ENCODE measurements at regions not wholly inside any gene's neighbourhood (a gene's known extent, or its start where the extent isn't known, plus 50 kb on each side); places are given as distances from the start of the nearest gene placed in this dataset.

- Mint-ChIP-seq H3K27ac (no peak overlapping the region), H3K4me1 (ENCODE audit: low read depth) (no peaks in the 10 kb centered on the region)
Measured at GRCh38 chr15:36291501-36291900, 287.9 kb upstream of the CDIN1 start.

GRCh38 chr15:36294359-36294758 lies 285.1 kb upstream of the CDIN1 start:
- H3K9me3 Mint-ChIP-seq, result no peaks in the 10 kb centered on the region
- no peak for ATAC-seq (replicated peaks in 1 of 2)
- H3K4me3 Mint-ChIP-seq, result no peak overlapping the region
- no peak for DNase-seq
- H3K4me1 Mint-ChIP-seq (ENCODE audit: low read depth), result no peaks in the 10 kb centered on the region
- H3K27ac Mint-ChIP-seq, result no peak overlapping the region
- no peaks in the 10 kb centered on the region for H3K36me3 Mint-ChIP-seq (ENCODE audit: insufficient read depth in 2 of 2)
- H3K27me3 Mint-ChIP-seq (ENCODE audit: low read depth), result no peaks in the 10 kb centered on the region

More at GRCh38 chr15:36291501-36291900, 287.9 kb upstream of the CDIN1 start:
- ATAC-seq (replicated peaks in 1 of 2) (no peak), DNase-seq (no peak)
- Mint-ChIP-seq H3K27me3 (ENCODE audit: low read depth) (no peaks in the 10 kb centered on the region), H3K9me3 (peaks cover 0 to 7% of the 10 kb centered on the region in 2 donors), H3K4me3 (no peak overlapping the region), H3K36me3 (ENCODE audit: insufficient read depth in 2 of 2) (no peaks in the 10 kb centered on the region)

GRCh38 chr15:36301947-36302346 lies 277.5 kb upstream of the CDIN1 start:
- H3K4me1 Mint-ChIP-seq (ENCODE audit: low read depth), result no peaks in the 10 kb centered on the region
- no peak for ATAC-seq (replicated peaks in 1 of 2)
- H3K9me3 Mint-ChIP-seq, result peaks cover 0 to 1% of the 10 kb centered on the region in 2 donors
- H3K27ac Mint-ChIP-seq, result no peak overlapping the region
- no peaks in the 10 kb centered on the region for H3K36me3 Mint-ChIP-seq (ENCODE audit: insufficient read depth in 2 of 2)
- DNase-seq, result no peak
- H3K4me3 Mint-ChIP-seq, result no peak overlapping the region
- H3K27me3 Mint-ChIP-seq (ENCODE audit: low read depth), result no peaks in the 10 kb centered on the region

GRCh38 chr15:36313021-36313420 lies 266.4 kb upstream of the CDIN1 start:
- no peak overlapping the region for H3K27ac Mint-ChIP-seq
- no peaks in the 10 kb centered on the region for H3K27me3 Mint-ChIP-seq (ENCODE audit: low read depth)
- ATAC-seq (replicated peaks in 1 of 2) (no peak), DNase-seq (no peak)
- H3K9me3 Mint-ChIP-seq, result peaks cover 0 to 4% of the 10 kb centered on the region in 2 donors
- H3K4me3 Mint-ChIP-seq, result no peak overlapping the region
- no peaks in the 10 kb centered on the region for H3K36me3 Mint-ChIP-seq (ENCODE audit: insufficient read depth in 2 of 2)
- no peaks in the 10 kb centered on the region for H3K4me1 Mint-ChIP-seq (ENCODE audit: low read depth)

GRCh38 chr15:36313736-36314280 lies 265.6 kb upstream of the CDIN1 start:
- peaks cover 0 to 4% of the 10 kb centered on the region in 2 donors for H3K9me3 Mint-ChIP-seq
- H3K4me1 Mint-ChIP-seq (ENCODE audit: low read depth), result no peaks in the 10 kb centered on the region
- H3K4me3 Mint-ChIP-seq, result no peak overlapping the region
- no peaks in the 10 kb centered on the region for H3K27me3 Mint-ChIP-seq (ENCODE audit: low read depth)
- DNase-seq, result no peak
- H3K27ac Mint-ChIP-seq, result no peak overlapping the region
- no peaks in the 10 kb centered on the region for H3K36me3 Mint-ChIP-seq (ENCODE audit: insufficient read depth in 2 of 2)
- no peak for ATAC-seq (replicated peaks in 1 of 2)

GRCh38 chr15:36315649-36316048 lies 263.8 kb upstream of the CDIN1 start:
- ATAC-seq (replicated peaks in 1 of 2) (no peak), DNase-seq (no peak)
- Mint-ChIP-seq H3K4me3 (no peak overlapping the region), H3K27ac (no peak overlapping the region), H3K36me3 (ENCODE audit: insufficient read depth in 2 of 2) (no peaks in the 10 kb centered on the region), H3K4me1 (ENCODE audit: low read depth) (no peaks in the 10 kb centered on the region), H3K27me3 (ENCODE audit: low read depth) (no peaks in the 10 kb centered on the region), H3K9me3 (peaks cover 0 to 4% of the 10 kb centered on the region in 2 donors)

- Mint-ChIP-seq H3K27me3 (ENCODE audit: low read depth) (no peaks in the 10 kb centered on the region), H3K4me3 (no peak overlapping the region), H3K36me3 (ENCODE audit: insufficient read depth in 2 of 2) (peaks cover 0 to 3% of the 10 kb centered on the region in 2 donors), H3K4me1 (ENCODE audit: low read depth) (no peaks in the 10 kb centered on the region), H3K27ac (no peak overlapping the region), H3K9me3 (peaks cover 0 to 2% of the 10 kb centered on the region in 2 donors)
- DNase-seq (no peak), ATAC-seq (replicated peaks in 1 of 2) (no peak)
Measured at GRCh38 chr15:36323615-36324014, 255.8 kb upstream of the CDIN1 start.

- peaks cover 0 to 3% of the 10 kb centered on the region in 2 donors for H3K36me3 Mint-ChIP-seq (ENCODE audit: insufficient read depth in 2 of 2)
- ATAC-seq (replicated peaks in 1 of 2) (no peak), DNase-seq (no peak)
- H3K4me3 Mint-ChIP-seq, result no peak overlapping the region
- no peaks in the 10 kb centered on the region for H3K27me3 Mint-ChIP-seq (ENCODE audit: low read depth)
- H3K9me3 Mint-ChIP-seq, result peaks cover 0 to 2% of the 10 kb centered on the region in 2 donors
- no peaks in the 10 kb centered on the region for H3K4me1 Mint-ChIP-seq (ENCODE audit: low read depth)
- no peak overlapping the region for H3K27ac Mint-ChIP-seq
Measured at GRCh38 chr15:36325206-36325605, 254.2 kb upstream of the CDIN1 start.

GRCh38 chr15:36329592-36329991 lies 249.8 kb upstream of the CDIN1 start:
- no peaks in the 10 kb centered on the region for H3K27me3 Mint-ChIP-seq (ENCODE audit: low read depth)
- no peak overlapping the region for H3K4me3 Mint-ChIP-seq
- no peak for DNase-seq
- H3K9me3 Mint-ChIP-seq, result peaks cover 0 to 2% of the 10 kb centered on the region in 2 donors
- H3K27ac Mint-ChIP-seq, result no peak overlapping the region
- peaks cover 0 to 3% of the 10 kb centered on the region in 2 donors for H3K36me3 Mint-ChIP-seq (ENCODE audit: insufficient read depth in 2 of 2)
- H3K4me1 Mint-ChIP-seq (ENCODE audit: low read depth), result no peaks in the 10 kb centered on the region
- ATAC-seq (replicated peaks in 1 of 2), result no peak

- no peak for ATAC-seq (replicated peaks in 1 of 2)
- Mint-ChIP-seq H3K4me1 (ENCODE audit: low read depth) (no peaks in the 10 kb centered on the region), H3K36me3 (ENCODE audit: insufficient read depth in 2 of 2) (peaks cover 0 to 3% of the 10 kb centered on the region in 2 donors), H3K27me3 (ENCODE audit: low read depth) (no peaks in the 10 kb centered on the region), H3K27ac (no peak overlapping the region), H3K9me3 (peaks cover 0 to 2% of the 10 kb centered on the region in 2 donors), H3K4me3 (no peak overlapping the region)
- DNase-seq, result no peak
Measured at GRCh38 chr15:36330598-36330997, 248.8 kb upstream of the CDIN1 start.

GRCh38 chr15:36331531-36332275 lies 247.7 kb upstream of the CDIN1 start:
- no peak for DNase-seq
- ATAC-seq (replicated peaks in 1 of 2), result no peak
- H3K4me1 Mint-ChIP-seq (ENCODE audit: low read depth), result no peaks in the 10 kb centered on the region
- H3K4me3 Mint-ChIP-seq, result no peak overlapping the region
- no peaks in the 10 kb centered on the region for H3K27me3 Mint-ChIP-seq (ENCODE audit: low read depth)
- peaks cover 0 to 3% of the 10 kb centered on the region in 2 donors for H3K36me3 Mint-ChIP-seq (ENCODE audit: insufficient read depth in 2 of 2)
- H3K9me3 Mint-ChIP-seq, result peaks cover 0 to 2% of the 10 kb centered on the region in 2 donors
- H3K27ac Mint-ChIP-seq, result no peak overlapping the region

- DNase-seq, result no peak
- ATAC-seq (replicated peaks in 1 of 2), result no peak
- Mint-ChIP-seq H3K27ac (no peak overlapping the region), H3K4me3 (no peak overlapping the region), H3K4me1 (ENCODE audit: low read depth) (no peaks in the 10 kb centered on the region), H3K9me3 (peaks cover 0 to 1% of the 10 kb centered on the region in 2 donors), H3K27me3 (ENCODE audit: low read depth) (no peaks in the 10 kb centered on the region), H3K36me3 (ENCODE audit: insufficient read depth in 2 of 2) (peaks cover 0 to 3% of the 10 kb centered on the region in 2 donors)
Measured at GRCh38 chr15:36332301-36332700, 247.1 kb upstream of the CDIN1 start.

- Mint-ChIP-seq H3K4me1 (ENCODE audit: low read depth) (no peaks in the 10 kb centered on the region), H3K27me3 (ENCODE audit: low read depth) (no peaks in the 10 kb centered on the region), H3K9me3 (peaks cover 0 to under 1% of the 10 kb centered on the region in 2 donors), H3K4me3 (no peak overlapping the region), H3K27ac (no peak overlapping the region), H3K36me3 (ENCODE audit: insufficient read depth in 2 of 2) (peaks cover 0 to 3% of the 10 kb centered on the region in 2 donors)
- no peak for ATAC-seq (replicated peaks in 1 of 2)
- no peak for DNase-seq
Measured at GRCh38 chr15:36332896-36333295, 246.5 kb upstream of the CDIN1 start.

- H3K4me3 Mint-ChIP-seq, result no peak overlapping the region
- DNase-seq, result no peak
- no peak overlapping the region for H3K27ac Mint-ChIP-seq
- H3K27me3 Mint-ChIP-seq (ENCODE audit: low read depth), result no peaks in the 10 kb centered on the region
- no peaks in the 10 kb centered on the region for H3K36me3 Mint-ChIP-seq (ENCODE audit: insufficient read depth in 2 of 2)
- no peak for ATAC-seq (replicated peaks in 1 of 2)
- no peaks in the 10 kb centered on the region for H3K4me1 Mint-ChIP-seq (ENCODE audit: low read depth)
- peaks cover 0 to 2% of the 10 kb centered on the region in 2 donors for H3K9me3 Mint-ChIP-seq
Measured at GRCh38 chr15:36334059-36334458, 245.4 kb upstream of the CDIN1 start.
